Thymus (tissue), 11 donors: ENCODE measurements at regions not wholly inside any gene's neighbourhood (a gene's known extent, or its start where the extent isn't known, plus 50 kb on each side); places are given as distances from the start of the nearest gene placed in this dataset.
A peak's percentile ranks its signal among the peaks of the same experiment; 100 is the strongest.

Source experiments
- DNase-seq, 9 donors: peaks; one replicate each; pipeline ENCODE4 v3.0.0-alpha.2; 2013; ENCODE audit warnings: low spot score in 9 of 9, low read depth in 6 of 9, missing footprints in 1 of 9
- H3K27ac ChIP-seq, 2 donors: one replicate each; pipeline ENCODE4 v1.5.1; 2013; ENCODE audit warnings: control low read depth in 1 of 2, low read depth in 1 of 2, low read length in 1 of 2, mild to moderate bottlenecking in 1 of 2, moderate library complexity in 1 of 2
- H3K27me3 ChIP-seq, 2 donors: one replicate each; pipeline ENCODE4 v1.5.1; 2013; ENCODE audit warnings: low read length in 1 of 2; ENCODE audit not compliant: control insufficient read depth in 2 of 2, insufficient read depth in 1 of 2
- H3K36me3 ChIP-seq, 2 donors: one replicate each; pipeline ENCODE4 v1.5.1; 2013; ENCODE audit warnings: low read length in 1 of 2, mild to moderate bottlenecking in 1 of 2, moderate library complexity in 1 of 2; ENCODE audit not compliant: control insufficient read depth in 2 of 2, insufficient read depth in 2 of 2
- H3K4me1 ChIP-seq, 2 donors: one replicate each; pipeline ENCODE4 v1.5.1; 2013; ENCODE audit warnings: low read length in 2 of 2; ENCODE audit not compliant: control insufficient read depth in 2 of 2, insufficient read depth in 2 of 2
- H3K4me3 ChIP-seq, 2 donors: one replicate each; pipeline ENCODE4 v1.5.1; 2013; ENCODE audit warnings: low read length in 2 of 2, control low read depth in 1 of 2, mild to moderate bottlenecking in 1 of 2
- H3K9me3 ChIP-seq, 2 donors: one replicate each; pipeline ENCODE4 v1.5.1; 2013; ENCODE audit warnings: low read length in 1 of 2, mild to moderate bottlenecking in 1 of 2; ENCODE audit not compliant: control insufficient read depth in 2 of 2, insufficient read depth in 1 of 2
- WGBS: extraction: QIAGEN DNeasy Blood & Tissue Kit; methylation state at CpG from one replicate; pipeline ENCODE4 v1.1.7; 2013; 5-methylcytosine and 5-hydroxymethylcytosine counted together
- donor health status: healthy.

DNA sequence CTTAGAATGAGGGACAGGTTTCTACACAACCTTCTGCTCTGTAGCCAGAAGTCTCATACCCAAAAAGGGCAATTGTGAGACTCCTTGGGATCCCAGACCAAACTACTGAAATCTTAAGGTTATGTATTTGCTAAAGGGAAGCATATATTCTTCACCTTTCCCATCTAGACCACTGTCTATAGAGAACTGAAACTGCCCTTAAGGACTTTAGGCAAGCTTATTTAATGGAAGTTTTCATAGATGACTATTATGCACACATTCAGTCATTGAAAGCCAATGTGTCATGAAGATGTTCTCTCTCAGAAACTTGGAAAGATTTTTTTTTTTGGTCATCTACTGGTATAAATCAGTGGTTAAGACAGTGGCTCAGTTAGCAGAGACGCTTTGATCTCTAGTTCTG, 365.3 kb downstream of the MCTP2 start:
- H3K27ac ChIP-seq: no peak overlapping the region
- H3K9me3 ChIP-seq: no peaks in the 10 kb centered on the region
- no peaks in the 10 kb centered on the region for H3K36me3 ChIP-seq
- no peak for DNase-seq
- no peaks in the 10 kb centered on the region for H3K4me1 ChIP-seq
- WGBS: 89% methylated on average over 1 of the region's 1 CpG
- H3K27me3 ChIP-seq: peaks cover 0 to 2% of the 10 kb centered on the region in 2 donors
- no peak overlapping the region for H3K4me3 ChIP-seq

DNA sequence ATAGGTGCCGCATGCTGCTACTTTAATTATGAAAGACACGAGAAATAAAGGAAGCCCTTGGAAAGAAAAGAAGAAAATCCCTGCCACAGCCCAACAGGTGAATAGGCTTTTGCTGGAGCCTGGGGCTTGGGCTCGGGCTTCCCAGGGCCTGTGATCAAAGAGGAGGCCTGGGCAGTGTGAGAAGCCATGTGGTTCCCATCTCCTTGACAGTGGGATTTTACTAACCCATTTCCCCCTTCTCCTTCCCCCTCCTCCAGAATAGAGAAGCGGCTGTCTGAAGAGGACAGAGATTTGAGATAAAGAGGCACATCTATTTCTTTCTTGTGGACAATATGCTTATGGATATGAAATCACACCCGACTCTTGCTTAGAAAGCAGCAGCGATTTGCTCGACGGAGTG, 369.1 kb downstream of the MCTP2 start:
- no peak for DNase-seq
- no peaks in the 10 kb centered on the region for H3K36me3 ChIP-seq
- 88% methylated on average over 8 of the region's 8 CpGs for WGBS
- no peaks in the 10 kb centered on the region for H3K9me3 ChIP-seq
- H3K4me3 ChIP-seq: no peak overlapping the region
- H3K27ac ChIP-seq: no peak overlapping the region
- peaks cover 0 to 2% of the 10 kb centered on the region in 2 donors for H3K27me3 ChIP-seq
- H3K4me1 ChIP-seq: no peaks in the 10 kb centered on the region

DNA sequence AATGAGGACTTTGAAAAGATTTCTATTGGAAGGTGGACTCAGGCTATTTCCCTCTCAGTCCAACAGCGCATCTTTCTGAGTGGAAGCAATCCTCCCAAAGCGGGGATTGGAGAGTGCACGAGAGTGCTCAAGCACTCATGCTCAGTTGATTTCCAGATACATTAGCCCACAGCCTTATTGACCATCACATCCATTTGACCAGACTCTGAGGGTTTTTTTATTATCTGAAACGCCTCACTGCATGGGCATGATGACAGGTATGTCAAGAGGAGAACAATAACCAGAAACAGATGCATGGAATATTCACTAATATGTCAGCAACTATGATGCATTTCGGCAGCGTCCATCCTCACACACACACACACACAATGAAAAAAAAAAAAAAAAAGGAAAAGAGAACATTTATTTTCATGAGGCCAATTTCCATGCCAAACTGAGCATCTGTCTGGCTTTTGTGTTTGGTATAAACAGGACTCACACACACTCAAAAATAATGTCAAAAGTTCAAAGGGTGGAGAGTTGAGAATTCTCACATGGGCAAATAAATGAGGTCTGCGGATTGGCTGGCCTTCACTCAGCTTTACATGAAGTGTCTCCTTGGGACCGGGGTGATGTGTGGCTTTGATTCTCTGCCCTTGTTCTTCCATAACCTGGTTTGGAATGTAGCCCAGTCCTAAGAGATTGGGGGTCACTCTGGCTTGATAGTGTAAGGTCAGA, 371.6 kb downstream of the MCTP2 start:
- no peaks in the 10 kb centered on the region for H3K9me3 ChIP-seq
- peaks cover 0 to 5% of the 10 kb centered on the region in 2 donors for H3K4me1 ChIP-seq
- H3K27me3 ChIP-seq: peaks cover 0 to 1% of the 10 kb centered on the region in 2 donors
- H3K36me3 ChIP-seq: no peaks in the 10 kb centered on the region
- DNase-seq: no peak
- H3K27ac ChIP-seq: no peak overlapping the region
- no peak overlapping the region for H3K4me3 ChIP-seq
- WGBS: 91% methylated on average over 8 of the region's 8 CpGs

DNA sequence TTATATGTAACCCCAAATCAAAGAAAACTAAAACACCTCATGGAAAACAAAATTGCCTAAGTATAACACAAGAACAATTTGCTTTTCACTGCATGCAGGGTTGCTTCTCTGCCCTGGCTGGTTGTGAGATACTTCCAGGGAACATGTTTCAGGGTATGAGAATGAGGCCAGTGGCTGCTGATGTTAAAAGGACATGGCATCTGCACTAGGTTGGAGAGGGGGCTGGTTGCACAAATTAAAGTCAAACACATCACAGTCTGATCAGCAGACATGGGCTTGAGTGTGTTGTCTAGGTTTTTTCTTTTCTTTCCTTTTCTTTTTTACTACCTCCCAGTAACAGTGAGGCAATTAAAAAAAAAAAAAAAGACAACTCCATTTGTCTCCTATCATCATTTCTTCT, 374.9 kb downstream of the MCTP2 start:
- Histone ChIP-seq H3K4me3 (no peak overlapping the region), H3K9me3 (no peaks in the 10 kb centered on the region), H3K27me3 (peaks cover 0 to 3% of the 10 kb centered on the region in 2 donors), H3K36me3 (no peaks in the 10 kb centered on the region), H3K4me1 (peaks cover 0 to 5% of the 10 kb centered on the region in 2 donors), H3K27ac (no peak overlapping the region)
- no peak for DNase-seq

DNA sequence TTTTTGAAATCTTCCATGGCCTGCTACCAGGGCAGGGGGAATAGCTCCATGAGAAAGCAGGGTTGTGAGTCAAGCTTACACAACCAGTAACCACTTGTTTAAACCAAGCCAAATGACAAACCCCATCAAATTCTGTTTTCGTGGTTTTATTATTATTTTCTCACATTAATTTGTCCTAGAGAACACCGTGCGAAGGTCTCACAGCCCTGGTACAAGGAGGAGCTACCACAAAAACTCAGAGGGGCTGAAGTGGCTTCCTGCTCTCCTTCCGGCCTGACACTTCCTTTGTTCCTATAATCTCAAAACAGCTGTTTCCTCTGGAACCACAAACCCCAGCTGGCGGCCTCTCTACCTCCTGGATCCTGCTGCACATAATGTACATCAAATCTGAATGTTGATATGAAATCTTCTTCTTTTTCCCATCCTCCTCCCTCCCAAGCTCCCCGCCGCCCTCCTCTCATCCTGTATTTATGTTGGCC, 375.9 kb downstream of the MCTP2 start:
- H3K4me3 ChIP-seq: no peak overlapping the region
- H3K27me3 ChIP-seq: peaks cover 0 to 3% of the 10 kb centered on the region in 2 donors
- no peaks in the 10 kb centered on the region for H3K36me3 ChIP-seq
- peaks cover 0 to 5% of the 10 kb centered on the region in 2 donors for H3K4me1 ChIP-seq
- H3K9me3 ChIP-seq: no peaks in the 10 kb centered on the region
- no peak overlapping the region for H3K27ac ChIP-seq
- peak in 1 of 9 donors; percentile 20 for DNase-seq
- WGBS: 3% methylated on average over 7 of the region's 7 CpGs

DNA sequence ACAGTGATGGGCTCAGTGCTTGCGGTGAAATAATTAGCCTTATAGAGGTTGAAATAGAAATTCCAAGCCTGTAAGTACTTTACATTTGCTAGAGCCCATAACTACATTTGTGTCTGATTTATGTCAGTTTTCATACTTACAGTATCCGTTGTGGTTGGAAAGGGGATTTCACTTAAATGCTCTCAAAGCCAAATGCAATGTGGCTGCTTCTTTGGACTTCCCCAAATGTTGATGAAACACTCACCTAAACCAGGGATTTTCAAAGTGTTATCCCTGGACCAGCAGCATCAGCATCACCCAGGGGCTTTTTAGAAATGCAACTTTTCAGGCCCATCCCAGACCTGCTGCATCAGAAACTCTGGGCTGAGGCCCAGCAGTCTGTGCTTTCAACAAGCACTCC, 378.7 kb downstream of the MCTP2 start:
- Histone ChIP-seq H3K27ac (no peak overlapping the region), H3K36me3 (no peaks in the 10 kb centered on the region), H3K4me1 (peaks cover 0 to 5% of the 10 kb centered on the region in 2 donors), H3K9me3 (no peaks in the 10 kb centered on the region), H3K27me3 (peaks cover 0 to 3% of the 10 kb centered on the region in 2 donors), H3K4me3 (no peak overlapping the region)
- DNase-seq: no peak
- WGBS: 4% methylated on average over 2 of the region's 2 CpGs

DNA sequence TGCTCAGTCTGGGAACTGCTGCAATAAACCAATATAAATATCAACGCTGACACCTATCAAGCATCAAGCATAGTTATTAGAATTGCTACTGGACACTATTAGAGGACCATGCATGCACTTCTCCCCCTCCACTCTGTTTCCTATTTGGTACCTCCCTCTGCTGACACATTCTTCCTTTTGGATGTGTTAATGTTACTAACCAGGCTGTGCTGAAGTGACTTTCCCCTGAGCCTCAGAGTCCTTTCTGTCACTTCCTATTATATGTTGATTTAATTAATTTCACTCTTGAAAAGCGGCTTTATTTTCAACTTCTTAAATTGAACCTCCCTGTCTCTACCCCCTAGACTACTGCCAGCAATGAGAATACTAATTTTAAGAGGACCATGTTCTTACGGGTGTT, 379.1 kb downstream of the MCTP2 start:
- 51% methylated on average over 3 of the region's 3 CpGs for WGBS

DNA sequence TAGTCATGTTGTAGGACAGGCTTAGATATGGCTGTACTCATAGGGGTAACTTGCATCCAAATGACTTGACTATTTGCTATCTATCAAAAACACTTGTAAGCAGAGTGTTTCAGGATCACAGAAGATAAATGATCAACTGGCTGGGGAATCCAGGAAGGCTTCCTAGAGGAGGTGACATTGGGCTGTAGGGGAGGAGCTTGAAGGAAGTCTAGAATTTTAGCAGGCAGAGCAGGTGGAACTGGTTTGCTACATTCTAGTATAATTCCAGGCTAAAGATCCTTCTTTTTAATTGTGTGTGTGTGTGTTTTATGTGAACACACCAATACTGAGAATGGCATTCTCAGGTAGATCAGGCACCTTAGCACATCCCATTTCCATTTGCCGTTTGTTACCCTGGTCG, 380.3 kb downstream of the MCTP2 start:
- Histone ChIP-seq H3K36me3 (no peaks in the 10 kb centered on the region), H3K4me1 (peaks cover 0 to 5% of the 10 kb centered on the region in 2 donors), H3K4me3 (no peak overlapping the region), H3K9me3 (no peaks in the 10 kb centered on the region), H3K27ac (no peak overlapping the region), H3K27me3 (peaks cover 0 to 3% of the 10 kb centered on the region in 2 donors)
- WGBS: 98% methylated on average over 2 of the region's 2 CpGs
- DNase-seq: no peak

More for the DNA sequence above, 379.1 kb downstream of the MCTP2 start:
- H3K9me3 ChIP-seq: no peaks in the 10 kb centered on the region
- no peak overlapping the region for H3K27ac ChIP-seq
- no peak for DNase-seq
- H3K36me3 ChIP-seq: no peaks in the 10 kb centered on the region
- H3K4me3 ChIP-seq: no peak overlapping the region
- H3K27me3 ChIP-seq: peaks cover 0 to 3% of the 10 kb centered on the region in 2 donors
- peaks cover 0 to 5% of the 10 kb centered on the region in 2 donors for H3K4me1 ChIP-seq

DNA sequence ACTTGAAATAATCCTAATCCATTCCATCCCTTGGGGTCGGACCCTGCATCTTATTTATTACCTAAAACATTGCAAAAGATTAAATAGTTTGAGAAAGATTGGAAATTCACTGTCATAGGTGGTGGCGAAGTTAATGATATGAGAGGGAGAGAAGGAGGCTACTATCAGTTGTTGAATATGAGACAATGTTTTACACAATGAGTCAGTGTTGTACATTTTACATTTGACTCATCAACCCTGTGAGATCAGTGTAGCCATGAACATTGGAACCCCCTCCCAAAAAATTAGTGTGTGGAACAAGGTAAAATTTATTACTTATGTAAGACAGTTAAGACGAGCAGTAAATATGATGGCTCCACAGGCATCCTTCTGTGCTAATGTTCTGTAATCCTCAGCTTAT, 384.3 kb downstream of the MCTP2 start:
- Histone ChIP-seq H3K4me3 (no peak overlapping the region), H3K4me1 (no peaks in the 10 kb centered on the region), H3K36me3 (no peaks in the 10 kb centered on the region), H3K27ac (no peak overlapping the region), H3K27me3 (no peaks in the 10 kb centered on the region), H3K9me3 (no peaks in the 10 kb centered on the region)
- no peak for DNase-seq
- WGBS: 91% methylated on average over 3 of the region's 3 CpGs
